WTC11 (cell line): ENCODE measurements at regions not wholly inside any gene's neighbourhood (a gene's known extent, or its start where the extent isn't known, plus 50 kb on each side); places are given as distances from the start of the nearest gene placed in this dataset.

Source experiments
- ATAC-seq: fragments of 200-7000 bp; cut with Tn5 transposase; 2 replicates; pipeline ENCODE4 v1.10.0; 2021; ENCODE audit warnings: mild to moderate bottlenecking, moderate library complexity
- CTCF ChIA-PET: fragments of 300-600 bp; sonication (Branson Sonifier 250); formaldehyde crosslinking; loops from one replicate; lab custom pipeline; 2021; ENCODE audit warnings: antibody characterized with exemption; lab: Charles Lee
- POLR2A ChIA-PET: fragments of 350-600 bp; sonication (Branson Sonifier 250); formaldehyde crosslinking; loops from one replicate; lab custom pipeline; 2021; ENCODE audit warnings: antibody characterized with exemption; lab: Charles Lee
- DNase-seq: peaks from one replicate; pipeline ENCODE4 v3.0.0; 2021; ENCODE audit warnings: low spot score
- H3K27ac Mint-ChIP-seq: 2 replicates; pipeline ENCODE4 v1.8.0; 2021; ENCODE audit warnings: mixed read lengths
- H3K27me3 Mint-ChIP-seq: 2 replicates; pipeline ENCODE4 v1.8.0; 2021; ENCODE audit warnings: low read depth, mild to moderate bottlenecking, moderate library complexity, mixed read lengths
- H3K36me3 Mint-ChIP-seq: 2 replicates; pipeline ENCODE4 v1.8.0; 2021; ENCODE audit warnings: mixed read lengths
- H3K4me1 Mint-ChIP-seq: 2 replicates; pipeline ENCODE4 v1.8.0; 2022; ENCODE audit warnings: mixed read lengths
- H3K4me3 Mint-ChIP-seq: 2 replicates; pipeline ENCODE4 v1.8.0; 2021; ENCODE audit warnings: mild to moderate bottlenecking, moderate library complexity, mixed read lengths
- H3K9me3 Mint-ChIP-seq: 2 replicates; pipeline ENCODE4 v1.8.0; 2021; ENCODE audit warnings: mixed read lengths
- E2F5 ChIP-seq: sonication (generic); formaldehyde crosslinking; IDR thresholded peaks from 2 replicates; pipeline ENCODE4 v1.8.1; 2022; ENCODE audit warnings: mild to moderate bottlenecking, moderate library complexity, missing genetic modification reagents
- ELF4 ChIP-seq: sonication (generic); formaldehyde crosslinking; IDR thresholded peaks from 2 replicates; pipeline ENCODE4 v1.8.1; 2022; ENCODE audit warnings: low read depth, mild to moderate bottlenecking, moderate library complexity, missing genetic modification reagents
- ETV6 ChIP-seq: sonication (generic); formaldehyde crosslinking; IDR thresholded peaks from 2 replicates; pipeline ENCODE4 v1.8.1; 2022; ENCODE audit warnings: mild to moderate bottlenecking, missing genetic modification reagents
- GABPB1 ChIP-seq: sonication (generic); formaldehyde crosslinking; IDR thresholded peaks from 2 replicates; pipeline ENCODE4 v1.8.1; 2023; ENCODE audit warnings: mild to moderate bottlenecking, missing genetic modification reagents
- IRF2 ChIP-seq: sonication (generic); formaldehyde crosslinking; IDR thresholded peaks from 2 replicates; pipeline ENCODE4 v1.8.0; 2022; ENCODE audit warnings: low read depth, missing genetic modification reagents, borderline replicate concordance
- KAT7 ChIP-seq: sonication (generic); formaldehyde crosslinking; IDR thresholded peaks from 2 replicates; pipeline ENCODE4 v1.8.1; 2023; ENCODE audit warnings: missing genetic modification reagents, mild to moderate bottlenecking, borderline replicate concordance
- NFYB ChIP-seq: sonication (generic); formaldehyde crosslinking; conservative IDR thresholded peaks from 2 replicates; pipeline ENCODE4 v1.8.0; 2022; ENCODE audit warnings: low read depth, missing genetic modification reagents
- NR1H2 ChIP-seq: sonication (generic); formaldehyde crosslinking; IDR thresholded peaks from 2 replicates; pipeline ENCODE4 v1.9.0; 2021; ENCODE audit warnings: mild to moderate bottlenecking, moderate library complexity, missing genetic modification reagents
- NR2C2 ChIP-seq: sonication (generic); formaldehyde crosslinking; IDR thresholded peaks from 2 replicates; pipeline ENCODE4 v1.8.0; 2022; ENCODE audit warnings: mild to moderate bottlenecking, missing genetic modification reagents
- SOX15 ChIP-seq: fragments of 250-450 bp; sonication (Bioruptor Pico); IDR thresholded peaks from 2 replicates; pipeline ENCODE4 v1.9.0; 2021; ENCODE audit warnings: mild to moderate bottlenecking
- SP1 ChIP-seq: sonication (generic); formaldehyde crosslinking; conservative IDR thresholded peaks from 2 replicates; pipeline ENCODE4 v1.8.1; 2022; ENCODE audit warnings: missing genetic modification reagents
- STAT6 ChIP-seq: sonication (generic); formaldehyde crosslinking; conservative IDR thresholded peaks from 2 replicates; pipeline ENCODE4 v1.8.1; 2023; ENCODE audit warnings: mild to moderate bottlenecking, low read depth, missing genetic modification reagents, moderate library complexity
- TEAD1 ChIP-seq: sonication (generic); formaldehyde crosslinking; IDR thresholded peaks from 2 replicates; pipeline ENCODE4 v1.8.0; 2022; ENCODE audit warnings: mild to moderate bottlenecking, missing genetic modification reagents
- USF1 ChIP-seq: sonication (generic); formaldehyde crosslinking; IDR thresholded peaks from 2 replicates; pipeline ENCODE4 v1.8.0; 2022; ENCODE audit warnings: mild to moderate bottlenecking, missing genetic modification reagents
- ZNF281 ChIP-seq: sonication (generic); formaldehyde crosslinking; IDR thresholded peaks from 2 replicates; pipeline ENCODE4 v1.8.0; 2023; ENCODE audit warnings: mild to moderate bottlenecking, missing genetic modification reagents
- ZNF396 ChIP-seq: fragments of 250-450 bp; sonication (Bioruptor Pico); IDR thresholded peaks from 2 replicates; pipeline ENCODE4 v1.8.0; 2021; ENCODE audit warnings: mild to moderate bottlenecking, moderate library complexity, borderline replicate concordance
- ZNF416 ChIP-seq: fragments of 250-450 bp; sonication (Bioruptor Pico); IDR thresholded peaks from 2 replicates; pipeline ENCODE4 v1.9.0; 2021; ENCODE audit warnings: mild to moderate bottlenecking, inconsistent platforms
- ZNF423 ChIP-seq: fragments of 250-450 bp; sonication (Bioruptor Pico); IDR thresholded peaks from 2 replicates; pipeline ENCODE4 v2.1.2; 2022; ENCODE audit warnings: mild to moderate bottlenecking, moderate library complexity
- ZNF425 ChIP-seq: fragments of 250-450 bp; sonication (Bioruptor Pico); conservative IDR thresholded peaks from 2 replicates; pipeline ENCODE4 v1.9.0; 2021; ENCODE audit warnings: mild to moderate bottlenecking
- ZNF512 ChIP-seq: sonication (generic); formaldehyde crosslinking; IDR thresholded peaks from 2 replicates; pipeline ENCODE4 v1.8.1; 2022; ENCODE audit warnings: missing genetic modification reagents, borderline replicate concordance

GRCh38 chr18:11498821-11499220, 110.6 kb upstream of the SLC35G4 start:
- H3K4me3 Mint-ChIP-seq: no peak overlapping the region
- POLR2A ChIA-PET: no interaction called here

More at GRCh38 chr18:11498821-11499220, 110.6 kb upstream of the SLC35G4 start:
- TF ChIP-seq ZNF416 (CRISPR knock-in tag): no peak
- no peak for TF ChIP-seq NR2C2 (CRISPR knock-in tag)
- TF ChIP-seq KAT7 (CRISPR knock-in tag): no peak
- no peak for TF ChIP-seq ETV6 (CRISPR knock-in tag)
- no peak for TF ChIP-seq STAT6 (CRISPR knock-in tag)
- no peak for TF ChIP-seq E2F5 (CRISPR knock-in tag)
- TF ChIP-seq ELF4 (CRISPR knock-in tag): no peak
- TF ChIP-seq NR1H2 (CRISPR knock-in tag): no peak
- no peak for TF ChIP-seq ZNF396
- TF ChIP-seq SP1 (CRISPR knock-in tag): no peak
- no peak for TF ChIP-seq GABPB1 (CRISPR knock-in tag)
- no peak for TF ChIP-seq SOX15 (CRISPR knock-in tag)
- no peak for TF ChIP-seq ZNF423 (CRISPR knock-in tag)
- no peak for TF ChIP-seq ZNF425 (CRISPR knock-in tag)
- TF ChIP-seq USF1: no peak
- TF ChIP-seq IRF2 (CRISPR knock-in tag): no peak
- TF ChIP-seq TEAD1 (CRISPR knock-in tag): no peak
- TF ChIP-seq ZNF281 (CRISPR knock-in tag): no peak
- no peak for TF ChIP-seq ZNF512
- TF ChIP-seq NFYB: no peak
- DNase-seq (no peak), ATAC-seq (no peak)
- no peak overlapping the region for H3K27ac Mint-ChIP-seq
- no peaks in the 10 kb centered on the region; the same call in 1 of the 2 replicates for H3K27me3 Mint-ChIP-seq
- no peaks in the 10 kb centered on the region for H3K9me3 Mint-ChIP-seq
- CTCF ChIA-PET: no interaction called here
- H3K36me3 Mint-ChIP-seq: no peaks in the 10 kb centered on the region
- H3K4me1 Mint-ChIP-seq: no peaks in the 10 kb centered on the region
